K562 (cell line): ENCODE measurements at regions not wholly inside any gene's neighbourhood (a gene's known extent, or its start where the extent isn't known, plus 50 kb on each side); places are given as distances from the start of the nearest gene placed in this dataset.

Experiments
- ATAC-seq: fragments of 200-7000 bp; cut with Tn5 transposase; 3 replicates; pipeline ENCODE4 v1.9.1; 2020; ENCODE audit warnings: moderate library complexity
- BruUV-seq: library from RNA; stranded (reverse); fragments of 400-500 nt; replicated peaks from 2 replicates; lab custom pipeline; 2021; lab: Mats Ljungman, UMichigan
- CTCF ChIA-PET: fragments of 300-600 bp; formaldehyde crosslinking; extraction: SDS; loops from one replicate; lab custom pipeline; 2021; ENCODE audit warnings: low intra/inter-chr PET ratio; lab: Yijun Ruan, JAX
- POLR2A ChIA-PET: fragments of 300-600, 350-650 bp; sonication (Branson Sonifier 250); formaldehyde crosslinking; extraction: SDS; loops from one replicate; lab custom pipeline; 2021; ENCODE audit warnings: antibody characterized with exemption, inconsistent platforms; lab: Yijun Ruan, JAX
- DNase-seq, 4 experiments: peaks; one replicate each; pipeline versions ENCODE4 v3.0.0 to v3.0.0-alpha.2; 2011 to 2018; ENCODE audit warnings: low spot score in 3 of 4, mixed read lengths in 3 of 4; ENCODE audit errors: extremely low read depth in 1 of 4
- FAIRE-seq: peaks from 2 replicates; lab custom pipeline; 2011; peaks lifted over from hg19 to GRCh38; lab: Jason Lieb, UNC
- H2AFZ ChIP-seq: 2 replicates; pipeline ENCODE4 v1.6.0; 2011; ENCODE audit warnings: low read depth, low read length, control low read depth, inconsistent platforms
- H3K27ac ChIP-seq: fragments of 200-600 bp; 3 replicates; pipeline ENCODE4 v1.8.0; 2011; ENCODE audit warnings: low read depth, mild to moderate bottlenecking, control low read depth, inconsistent platforms, low read length, moderate library complexity, mixed read lengths; ENCODE audit errors: extremely low read depth
- H3K27me3 ChIP-seq, 2 experiments: fragments of 300-600 bp in 1 of 2; 2 replicates in 1 of 2; 3 replicates in 1 of 2; pipeline versions ENCODE4 v1.6.0 to v1.8.0; 2011; ENCODE audit warnings: inconsistent platforms in 2 of 2, low read length in 2 of 2, mild to moderate bottlenecking in 1 of 2, mixed read lengths in 1 of 2, moderate library complexity in 1 of 2; ENCODE audit not compliant: control insufficient read depth in 2 of 2, insufficient read depth in 2 of 2
- H3K36me3 ChIP-seq: fragments of 300-600 bp; 3 replicates; pipeline ENCODE4 v1.8.0; 2011; ENCODE audit warnings: mild to moderate bottlenecking, low read length, inconsistent platforms; ENCODE audit not compliant: control insufficient read depth, insufficient read depth
- H3K4me1 ChIP-seq, 2 experiments: fragments of 200-600 bp in 1 of 2; replicated peaks in 1 of 2; 2 replicates in 1 of 2; 3 replicates in 1 of 2; pipeline versions ENCODE4 v1.5.1 to v1.8.0; 2011; ENCODE audit warnings: inconsistent platforms in 2 of 2, low read length in 2 of 2, mild to moderate bottlenecking in 1 of 2, mixed read lengths in 1 of 2, moderate library complexity in 1 of 2; ENCODE audit not compliant: control insufficient read depth in 2 of 2, insufficient read depth in 2 of 2
- H3K4me2 ChIP-seq: 2 replicates; pipeline ENCODE4 v1.6.1; 2011; ENCODE audit warnings: low read length, control low read depth, inconsistent platforms, mixed read lengths; ENCODE audit not compliant: insufficient read depth
- H3K4me3 ChIP-seq: fragments of 200-600 bp; sonication (generic), shearing (Covaris generic); 2 replicates; pipeline ENCODE4 v1.5.1; 2016; ENCODE audit warnings: control low read depth, inconsistent platforms
- H3K79me2 ChIP-seq: fragments of 200-600 bp; 3 replicates; pipeline ENCODE4 v1.8.0; 2011; ENCODE audit warnings: low read length, inconsistent platforms; ENCODE audit not compliant: control insufficient read depth, insufficient read depth
- H3K9ac ChIP-seq, 2 experiments: 2 replicates each; pipeline versions ENCODE4 v1.6.0 to v1.6.1; 2011; ENCODE audit warnings: low read depth in 2 of 2, low read length in 2 of 2, control low read depth in 1 of 2, inconsistent platforms in 1 of 2, mild to moderate bottlenecking in 1 of 2, mixed read lengths in 1 of 2; ENCODE audit not compliant: insufficient read depth in 1 of 2
- H3K9me1 ChIP-seq: one replicate; pipeline ENCODE4 v1.6.0; 2011; ENCODE audit warnings: inconsistent platforms, mild to moderate bottlenecking, low read length, moderate library complexity; ENCODE audit not compliant: control insufficient read depth, insufficient read depth
- H3K9me3 ChIP-seq: replicated peaks from 2 replicates; pipeline ENCODE4 v1.5.1; 2011; ENCODE audit warnings: low read depth, low read length, inconsistent platforms; ENCODE audit not compliant: control insufficient read depth, insufficient read depth
- H4K20me1 ChIP-seq: replicated peaks from 2 replicates; pipeline ENCODE4 v1.6.1; 2011; ENCODE audit warnings: low read length, inconsistent platforms, mixed read lengths; ENCODE audit not compliant: control insufficient read depth, insufficient read depth
- CBFA2T2 ChIP-seq: fragments of 450-650 bp; conservative IDR thresholded peaks from 2 replicates; pipeline ENCODE4 v1.6.1; 2017; ENCODE audit warnings: mild to moderate bottlenecking
- CSDE1 ChIP-seq, 2 experiments: fragments of 450-650 bp; IDR thresholded peaks; 2 replicates each; pipeline ENCODE4 v1.6.1; 2016; ENCODE audit warnings: mild to moderate bottlenecking in 1 of 2
- GTF2F1 ChIP-seq: IDR thresholded peaks from 2 replicates; pipeline ENCODE4 v1.6.1; 2011; ENCODE audit warnings: low read depth, low read length, improper control_type of control experiment
- NR0B1 ChIP-seq: fragments of 450-650 bp; IDR thresholded peaks from one replicate; pipeline ENCODE4 v1.6.1; 2018; ENCODE audit warnings: mild to moderate bottlenecking, moderate library complexity; ENCODE audit not compliant: partially characterized antibody
- POLR2AphosphoS5 ChIP-seq: IDR thresholded peaks from 2 replicates; pipeline ENCODE4 v1.6.1; 2011; ENCODE audit warnings: mild to moderate bottlenecking, low read depth, low read length, moderate library complexity; ENCODE audit not compliant: control insufficient read depth, insufficient read depth
- PTRF ChIP-seq: fragments of 450-650 bp; IDR thresholded peaks from 2 replicates; pipeline ENCODE4 v1.6.1; 2016; ENCODE audit warnings: mild to moderate bottlenecking, missing genetic modification characterization, missing compliant biosample characterization
- RCOR1 ChIP-seq, 2 experiments: IDR thresholded peaks; 2 replicates each; pipeline ENCODE4 v1.6.1; 2012; ENCODE audit warnings: low read depth in 2 of 2, low read length in 2 of 2, borderline replicate concordance in 1 of 2, improper control_type of control experiment in 1 of 2
- SIX5 ChIP-seq, 2 experiments: IDR thresholded peaks; 2 replicates each; pipeline ENCODE4 v1.6.1; 2011; ENCODE audit warnings: low read length in 2 of 2, borderline replicate concordance in 1 of 2, low read depth in 1 of 2, mild to moderate bottlenecking in 1 of 2, moderate library complexity in 1 of 2; ENCODE audit not compliant: insufficient read depth in 1 of 2
- TCF7 ChIP-seq: sonication (generic); IDR thresholded peaks from 2 replicates; pipeline ENCODE4 v1.6.1; 2016; ENCODE audit warnings: antibody characterized with exemption, borderline replicate concordance
- ZFP36 ChIP-seq: fragments of 150-350 bp; IDR thresholded peaks from 2 replicates; pipeline ENCODE4 v1.6.1; 2018; ENCODE audit warnings: low read length, low read depth; ENCODE audit not compliant: partially characterized antibody
- ZNF324 ChIP-seq: fragments of 250-450 bp; sonication (Bioruptor Pico); IDR thresholded peaks from 2 replicates; pipeline ENCODE4 v1.4.0; 2020; ENCODE audit warnings: mild to moderate bottlenecking
- WGBS: fragments of 100-300 bp; shearing (Covaris generic); methylation state at CpG from one replicate; pipeline ENCODE4 v1.1.6; 2016; ENCODE audit warnings: low coverage, mixed read lengths; ENCODE audit not compliant: insufficient coverage; ENCODE audit errors: missing lambda C conversion rate; 5-methylcytosine and 5-hydroxymethylcytosine counted together
- in situ Hi-C: fragments of 300-500 bp; cut with MboI; formaldehyde crosslinking; loops from 4 replicates; pipeline ENCODE4 v1.15.0; 2018; ENCODE audit warnings: inconsistent platforms, mixed read lengths
- intact Hi-C: fragments of 100-400 bp; cut with micrococcal nuclease; formaldehyde crosslinking; loops from 2 replicates; pipeline ENCODE4 v1.14.2; 2022
- TF ChIP-seq, protein P1 (sequence below): IDR thresholded peaks from 2 replicates; pipeline ENCODE4 v1.6.1; 2014; ENCODE audit warnings: antibody characterized with exemption
- TF ChIP-seq, protein P2 (sequence below): fragments of 450-650 bp; IDR thresholded peaks from 2 replicates; pipeline ENCODE4 v1.7.0; 2016; ENCODE audit warnings: borderline replicate concordance
- TF ChIP-seq, protein P3 (sequence below): fragments of 250-450 bp; sonication (Bioruptor Pico); IDR thresholded peaks from 2 replicates; pipeline ENCODE4 v1.4.0; 2020; ENCODE audit warnings: mild to moderate bottlenecking

DNA sequence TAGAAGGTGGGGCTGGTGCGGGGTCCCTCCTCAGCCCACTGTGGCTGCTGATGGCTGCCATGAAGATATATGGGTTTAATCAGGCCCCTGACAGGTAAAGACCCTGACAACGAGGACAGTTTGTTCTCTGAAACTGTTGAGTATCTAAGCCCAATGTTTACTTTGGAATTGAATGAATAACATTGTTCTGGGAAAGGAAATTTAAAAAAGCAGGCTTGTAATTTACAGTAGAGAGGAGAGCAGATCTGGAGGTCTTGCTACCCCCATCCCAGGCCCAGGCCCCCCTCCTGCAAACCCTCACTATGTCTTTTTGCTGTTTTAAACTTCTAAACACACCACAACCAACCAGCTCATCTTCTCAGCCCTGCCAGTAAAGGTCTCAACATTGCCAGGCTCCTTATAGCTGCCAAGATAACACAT, 171.3 kb downstream of the CDC5L start:
- Histone ChIP-seq H3K9me3 (no peaks in the 10 kb centered on the region), H3K9ac (no peak overlapping the region), H4K20me1 (0 out of 2 replicates have a peak, but pooled peaks cover 7% of the 10 kb centered on the region), H3K4me3 (no peak overlapping the region), H3K27ac (no peak overlapping the region), H3K4me1 (no peaks in the 10 kb centered on the region), H3K27me3 (peaks cover 33 to 60% of the 10 kb centered on the region in 2 experiments), H3K79me2 (no peaks in the 10 kb centered on the region), H2AFZ (no peak overlapping the region), H3K36me3 (no peaks in the 10 kb centered on the region), H3K9me1 (no peaks in the 10 kb centered on the region), H3K4me2 (no peak overlapping the region)
- no peak for ATAC-seq
- intact Hi-C loops (no loop called here), in situ Hi-C loops (no loop called here)
- 6% methylated on average over 2 of the region's 2 CpGs for WGBS
- ChIA-PET POLR2A (interaction anchor here (0.7 kb wide), 1 partner anchor 9 kb away, joined by 3 read pairs; no protein-coding TSS in a partner anchor), CTCF (no interaction called here)
- TF ChIP-seq NR0B1 (no peak), ZNF324 (CRISPR knock-in tag) (no peak), POLR2AphosphoS5 (no peak), RCOR1 (IDR thresholded peaks at IDR 0.05; ENCODE audit: borderline replicate concordance in 1 of 2, low read depth in 2 of 2, low read length in 2 of 2) (no peak), ZFP36 (no peak), SIX5 (IDR thresholded peaks at IDR 0.05; ENCODE audit: borderline replicate concordance in 1 of 2, insufficient read depth in 1 of 2, low read depth in 1 of 2, low read length in 2 of 2) (no peak), CBFA2T2 (no peak), GTF2F1 (no peak), TCF7 (no peak), PTRF (no peak), CSDE1 (IDR thresholded peaks at IDR 0.05) (no peak)
- TF ChIP-seq, protein P1, sequence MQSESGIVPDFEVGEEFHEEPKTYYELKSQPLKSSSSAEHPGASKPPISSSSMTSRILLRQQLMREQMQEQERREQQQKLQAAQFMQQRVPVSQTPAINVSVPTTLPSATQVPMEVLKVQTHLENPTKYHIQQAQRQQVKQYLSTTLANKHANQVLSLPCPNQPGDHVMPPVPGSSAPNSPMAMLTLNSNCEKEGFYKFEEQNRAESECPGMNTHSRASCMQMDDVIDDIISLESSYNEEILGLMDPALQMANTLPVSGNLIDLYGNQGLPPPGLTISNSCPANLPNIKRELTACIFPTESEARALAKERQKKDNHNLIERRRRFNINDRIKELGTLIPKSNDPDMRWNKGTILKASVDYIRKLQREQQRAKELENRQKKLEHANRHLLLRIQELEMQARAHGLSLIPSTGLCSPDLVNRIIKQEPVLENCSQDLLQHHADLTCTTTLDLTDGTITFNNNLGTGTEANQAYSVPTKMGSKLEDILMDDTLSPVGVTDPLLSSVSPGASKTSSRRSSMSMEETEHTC: no peak
- TF ChIP-seq, protein P2, sequence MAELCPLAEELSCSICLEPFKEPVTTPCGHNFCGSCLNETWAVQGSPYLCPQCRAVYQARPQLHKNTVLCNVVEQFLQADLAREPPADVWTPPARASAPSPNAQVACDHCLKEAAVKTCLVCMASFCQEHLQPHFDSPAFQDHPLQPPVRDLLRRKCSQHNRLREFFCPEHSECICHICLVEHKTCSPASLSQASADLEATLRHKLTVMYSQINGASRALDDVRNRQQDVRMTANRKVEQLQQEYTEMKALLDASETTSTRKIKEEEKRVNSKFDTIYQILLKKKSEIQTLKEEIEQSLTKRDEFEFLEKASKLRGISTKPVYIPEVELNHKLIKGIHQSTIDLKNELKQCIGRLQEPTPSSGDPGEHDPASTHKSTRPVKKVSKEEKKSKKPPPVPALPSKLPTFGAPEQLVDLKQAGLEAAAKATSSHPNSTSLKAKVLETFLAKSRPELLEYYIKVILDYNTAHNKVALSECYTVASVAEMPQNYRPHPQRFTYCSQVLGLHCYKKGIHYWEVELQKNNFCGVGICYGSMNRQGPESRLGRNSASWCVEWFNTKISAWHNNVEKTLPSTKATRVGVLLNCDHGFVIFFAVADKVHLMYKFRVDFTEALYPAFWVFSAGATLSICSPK: no peak
- TF ChIP-seq, protein P3, sequence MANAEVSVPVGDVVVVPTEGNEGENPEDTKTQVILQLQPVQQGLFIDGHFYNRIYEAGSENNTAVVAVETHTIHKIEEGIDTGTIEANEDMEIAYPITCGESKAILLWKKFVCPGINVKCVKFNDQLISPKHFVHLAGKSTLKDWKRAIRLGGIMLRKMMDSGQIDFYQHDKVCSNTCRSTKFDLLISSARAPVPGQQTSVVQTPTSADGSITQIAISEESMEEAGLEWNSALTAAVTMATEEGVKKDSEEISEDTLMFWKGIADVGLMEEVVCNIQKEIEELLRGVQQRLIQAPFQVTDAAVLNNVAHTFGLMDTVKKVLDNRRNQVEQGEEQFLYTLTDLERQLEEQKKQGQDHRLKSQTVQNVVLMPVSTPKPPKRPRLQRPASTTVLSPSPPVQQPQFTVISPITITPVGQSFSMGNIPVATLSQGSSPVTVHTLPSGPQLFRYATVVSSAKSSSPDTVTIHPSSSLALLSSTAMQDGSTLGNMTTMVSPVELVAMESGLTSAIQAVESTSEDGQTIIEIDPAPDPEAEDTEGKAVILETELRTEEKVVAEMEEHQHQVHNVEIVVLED: no peak
- DNase-seq: no peak
- no peak for FAIRE-seq
- BruUV-seq: no TSS peak
